ENCODE measurements at regions not wholly inside any gene's neighbourhood (a gene's known extent, or its start where the extent isn't known, plus 50 kb on each side); places are given as distances from the start of the nearest gene placed in this dataset.
A peak's percentile ranks its signal among the peaks of the same experiment; 100 is the strongest.

DNA sequence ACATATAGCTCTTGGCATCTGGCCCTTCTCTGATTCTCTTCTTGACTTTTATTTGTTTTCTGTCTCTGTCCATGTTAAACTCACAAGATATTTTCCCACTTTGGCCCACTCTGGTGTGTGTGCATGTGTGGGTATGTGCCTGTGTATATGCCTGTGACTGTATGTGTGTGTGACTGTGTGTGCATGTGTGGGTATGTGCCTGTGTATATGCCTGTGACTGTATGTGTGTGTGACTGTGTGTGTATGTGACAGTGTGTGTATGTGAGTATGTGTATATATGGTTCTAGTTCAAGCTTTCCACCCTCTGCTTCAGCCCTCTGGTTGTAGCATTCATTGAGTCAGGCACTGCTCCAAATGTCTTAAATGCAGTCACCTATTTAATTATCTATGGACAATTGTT lies 88.6 kb upstream of the GGTLC1 start:
- Histone ChIP-seq H3K27me3 (replicated peaks; ENCODE audit: control insufficient read depth, insufficient read depth, low read length, poor library complexity, severe bottlenecking) (no peaks in the 10 kb centered on the region), H3K9me3 (ENCODE audit: control insufficient read depth, low read length) (no peaks in the 10 kb centered on the region), H3K36me3 (ENCODE audit: control insufficient read depth, insufficient read depth, low read length) (no peaks in the 10 kb centered on the region), H3K4me3 (ENCODE audit: insufficient read depth, low read depth, low read length, poor library complexity, severe bottlenecking) (no peak overlapping the region), H3K27ac (ENCODE audit: insufficient read depth, low read length, poor library complexity, severe bottlenecking) (no peak overlapping the region), H3K4me1 (ENCODE audit: control insufficient read depth, insufficient read depth, low read length, poor library complexity, severe bottlenecking) (no peaks in the 10 kb centered on the region)
- DNase-seq, result no peak

DNA sequence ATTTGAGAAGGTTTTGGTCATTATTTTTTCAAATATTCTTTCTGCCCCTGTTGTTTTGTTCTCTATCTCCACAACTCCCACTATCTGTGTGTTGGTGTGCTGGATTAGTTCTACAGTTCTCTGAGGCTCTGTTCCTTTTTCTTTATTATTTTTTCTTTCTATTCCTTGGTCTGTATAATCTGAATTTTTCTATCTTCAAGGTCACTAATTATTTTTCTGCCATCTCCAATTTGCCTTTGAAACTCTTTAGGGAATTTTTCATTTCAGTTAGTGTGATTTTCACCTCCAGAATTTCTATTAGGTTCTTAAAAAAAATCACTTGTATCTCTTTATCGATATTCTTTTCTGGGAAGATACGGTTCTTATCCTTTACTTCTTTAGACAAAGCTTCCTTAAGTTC lies 82.1 kb upstream of the GGTLC1 start:
- Histone ChIP-seq H3K27me3 (replicated peaks; ENCODE audit: control insufficient read depth, insufficient read depth, low read length, poor library complexity, severe bottlenecking) (no peaks in the 10 kb centered on the region), H3K4me1 (ENCODE audit: control insufficient read depth, insufficient read depth, low read length, poor library complexity, severe bottlenecking) (no peaks in the 10 kb centered on the region), H3K4me3 (ENCODE audit: insufficient read depth, low read depth, low read length, poor library complexity, severe bottlenecking) (no peak overlapping the region), H3K27ac (ENCODE audit: insufficient read depth, low read length, poor library complexity, severe bottlenecking) (no peak overlapping the region), H3K36me3 (ENCODE audit: control insufficient read depth, insufficient read depth, low read length) (no peaks in the 10 kb centered on the region), H3K9me3 (ENCODE audit: control insufficient read depth, low read length) (no peaks in the 10 kb centered on the region)
- DNase-seq, result no peak

- no peaks in the 10 kb centered on the region for H3K4me1 ChIP-seq (ENCODE audit: control insufficient read depth, insufficient read depth, low read length, poor library complexity, severe bottlenecking)
- no peaks in the 10 kb centered on the region for H3K36me3 ChIP-seq (ENCODE audit: control insufficient read depth, insufficient read depth, low read length)
- peak overlapping the region; percentile 7 for H3K4me3 ChIP-seq (ENCODE audit: insufficient read depth, low read depth, low read length, poor library complexity, severe bottlenecking)
- H3K9me3 ChIP-seq (ENCODE audit: control insufficient read depth, low read length), result no peaks in the 10 kb centered on the region
- no peak for DNase-seq
- H3K27me3 ChIP-seq (replicated peaks; ENCODE audit: control insufficient read depth, insufficient read depth, low read length, poor library complexity, severe bottlenecking), result no peaks in the 10 kb centered on the region
- H3K27ac ChIP-seq (ENCODE audit: insufficient read depth, low read length, poor library complexity, severe bottlenecking), result no peak overlapping the region
Measured at GRCh38 chr20:24066076-24066700, 77.6 kb upstream of the GGTLC1 start.

DNA sequence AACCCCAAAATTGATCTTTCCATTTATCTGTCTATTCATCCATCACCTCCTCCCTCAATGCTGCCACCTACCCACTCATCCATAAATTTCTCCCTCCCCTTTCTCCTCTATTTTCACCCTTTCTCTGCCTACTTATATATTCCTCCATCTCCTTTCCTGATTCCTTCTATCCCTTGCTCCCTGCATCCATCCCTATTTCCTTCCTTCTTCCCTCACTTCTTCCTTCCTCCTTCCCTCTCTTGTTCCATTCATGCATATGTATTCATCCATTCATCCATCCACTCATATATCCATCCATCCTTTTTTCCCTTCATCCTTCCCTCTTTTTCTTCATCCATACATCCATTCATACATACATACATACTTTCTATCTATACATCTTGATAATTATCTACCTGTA lies 76.3 kb upstream of the GGTLC1 start:
- DNase-seq, result no peak
- Histone ChIP-seq H3K9me3 (ENCODE audit: control insufficient read depth, low read length) (no peaks in the 10 kb centered on the region), H3K4me3 (ENCODE audit: insufficient read depth, low read depth, low read length, poor library complexity, severe bottlenecking) (no peak overlapping the region), H3K27me3 (replicated peaks; ENCODE audit: control insufficient read depth, insufficient read depth, low read length, poor library complexity, severe bottlenecking) (no peaks in the 10 kb centered on the region), H3K27ac (ENCODE audit: insufficient read depth, low read length, poor library complexity, severe bottlenecking) (no peak overlapping the region), H3K36me3 (ENCODE audit: control insufficient read depth, insufficient read depth, low read length) (no peaks in the 10 kb centered on the region), H3K4me1 (ENCODE audit: control insufficient read depth, insufficient read depth, low read length, poor library complexity, severe bottlenecking) (no peaks in the 10 kb centered on the region)

GRCh38 chr20:24064092-24064491 lies 75.5 kb upstream of the GGTLC1 start:
- no peak overlapping the region for H3K27ac ChIP-seq (ENCODE audit: insufficient read depth, low read length, poor library complexity, severe bottlenecking)
- H3K9me3 ChIP-seq (ENCODE audit: control insufficient read depth, low read length), result no peaks in the 10 kb centered on the region
- H3K27me3 ChIP-seq (replicated peaks; ENCODE audit: control insufficient read depth, insufficient read depth, low read length, poor library complexity, severe bottlenecking), result no peaks in the 10 kb centered on the region
- H3K36me3 ChIP-seq (ENCODE audit: control insufficient read depth, insufficient read depth, low read length), result no peaks in the 10 kb centered on the region
- no peak overlapping the region for H3K4me3 ChIP-seq (ENCODE audit: insufficient read depth, low read depth, low read length, poor library complexity, severe bottlenecking)
- H3K4me1 ChIP-seq (ENCODE audit: control insufficient read depth, insufficient read depth, low read length, poor library complexity, severe bottlenecking), result no peaks in the 10 kb centered on the region
- no peak for DNase-seq

- no peak overlapping the region for H3K4me3 ChIP-seq (ENCODE audit: insufficient read depth, low read depth, low read length, poor library complexity, severe bottlenecking)
- no peaks in the 10 kb centered on the region for H3K27me3 ChIP-seq (replicated peaks; ENCODE audit: control insufficient read depth, insufficient read depth, low read length, poor library complexity, severe bottlenecking)
- H3K36me3 ChIP-seq (ENCODE audit: control insufficient read depth, insufficient read depth, low read length), result no peaks in the 10 kb centered on the region
- no peaks in the 10 kb centered on the region for H3K4me1 ChIP-seq (ENCODE audit: control insufficient read depth, insufficient read depth, low read length, poor library complexity, severe bottlenecking)
- H3K9me3 ChIP-seq (ENCODE audit: control insufficient read depth, low read length), result no peaks in the 10 kb centered on the region
- no peak for DNase-seq
- H3K27ac ChIP-seq (ENCODE audit: insufficient read depth, low read length, poor library complexity, severe bottlenecking), result no peak overlapping the region
Measured at GRCh38 chr20:24063100-24063499, 74.5 kb upstream of the GGTLC1 start.

DNA sequence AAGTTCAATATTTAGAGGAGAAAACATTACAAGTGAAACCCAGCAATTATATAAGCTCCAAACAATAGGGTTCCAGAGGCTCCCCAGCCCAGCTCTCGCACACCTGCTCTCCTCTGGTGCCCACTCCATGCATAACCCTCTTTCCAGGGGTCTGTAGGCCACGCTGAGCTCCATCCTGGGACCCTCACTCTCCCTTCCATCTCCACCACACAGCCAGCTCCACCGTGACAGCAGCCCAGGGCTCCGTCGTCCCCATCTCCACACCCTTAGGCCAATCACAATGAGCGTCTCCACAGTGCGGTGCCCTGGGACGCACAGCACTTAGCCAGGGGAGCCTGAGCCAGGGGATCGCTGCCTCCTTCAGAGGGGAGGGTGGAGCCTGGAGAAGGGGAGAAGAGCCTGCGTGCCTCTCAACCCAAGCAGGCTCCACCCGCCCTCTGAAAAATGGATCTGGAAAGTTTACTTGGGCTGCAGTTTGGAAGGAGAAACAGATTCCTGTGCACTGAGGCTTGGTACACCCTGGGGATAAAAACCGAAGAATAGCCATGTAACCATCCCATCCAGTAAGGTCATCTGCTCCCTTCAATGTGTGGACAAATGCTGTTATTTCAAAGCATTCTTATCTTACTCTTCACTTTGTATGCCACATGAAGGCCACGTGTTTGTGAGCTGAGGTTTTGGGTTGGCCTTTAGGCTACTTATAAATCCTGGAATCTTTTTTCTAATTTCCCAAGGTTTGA lies 72.4 kb upstream of the GGTLC1 start:
- Histone ChIP-seq H3K9me3 (ENCODE audit: control insufficient read depth, low read length) (no peaks in the 10 kb centered on the region), H3K27me3 (replicated peaks; ENCODE audit: control insufficient read depth, insufficient read depth, low read length, poor library complexity, severe bottlenecking) (no peaks in the 10 kb centered on the region), H3K27ac (ENCODE audit: insufficient read depth, low read length, poor library complexity, severe bottlenecking) (no peak overlapping the region), H3K4me1 (ENCODE audit: control insufficient read depth, insufficient read depth, low read length, poor library complexity, severe bottlenecking) (no peaks in the 10 kb centered on the region), H3K4me3 (ENCODE audit: insufficient read depth, low read depth, low read length, poor library complexity, severe bottlenecking) (no peak overlapping the region), H3K36me3 (ENCODE audit: control insufficient read depth, insufficient read depth, low read length) (no peaks in the 10 kb centered on the region)
- DNase-seq, result no peak

- no peak overlapping the region for H3K4me3 ChIP-seq (ENCODE audit: insufficient read depth, low read depth, low read length, poor library complexity, severe bottlenecking)
- no peak for DNase-seq
Measured at GRCh38 chr20:24059174-24059573, 70.6 kb upstream of the GGTLC1 start.

DNA sequence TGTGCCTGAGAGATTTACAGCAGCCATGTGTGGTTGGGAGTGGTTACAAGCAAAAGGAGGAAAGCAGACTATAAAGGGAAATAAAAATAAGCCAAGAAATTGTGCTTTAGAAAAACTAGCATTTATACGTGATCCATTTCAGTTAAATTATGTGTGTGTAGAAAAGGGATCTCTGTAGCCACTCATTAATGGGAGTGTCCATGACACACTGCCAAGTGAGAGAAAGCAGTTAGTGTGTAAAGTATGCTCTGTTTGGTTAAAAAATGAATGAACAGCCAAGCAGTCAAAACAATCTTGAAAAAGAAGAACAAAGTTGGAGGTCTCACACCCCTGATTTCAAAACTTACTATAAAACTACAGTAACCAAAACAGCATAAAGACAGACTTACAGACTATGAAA lies 67.9 kb upstream of the GGTLC1 start:
- no peak for DNase-seq
- H3K9me3 ChIP-seq (ENCODE audit: control insufficient read depth, low read length), result no peaks in the 10 kb centered on the region
- H3K27ac ChIP-seq (ENCODE audit: insufficient read depth, low read length, poor library complexity, severe bottlenecking), result no peak overlapping the region
- no peaks in the 10 kb centered on the region for H3K36me3 ChIP-seq (ENCODE audit: control insufficient read depth, insufficient read depth, low read length)
- no peaks in the 10 kb centered on the region for H3K27me3 ChIP-seq (replicated peaks; ENCODE audit: control insufficient read depth, insufficient read depth, low read length, poor library complexity, severe bottlenecking)
- H3K4me3 ChIP-seq (ENCODE audit: insufficient read depth, low read depth, low read length, poor library complexity, severe bottlenecking), result no peak overlapping the region
- no peaks in the 10 kb centered on the region for H3K4me1 ChIP-seq (ENCODE audit: control insufficient read depth, insufficient read depth, low read length, poor library complexity, severe bottlenecking)

More at GRCh38 chr20:24059174-24059573, 70.6 kb upstream of the GGTLC1 start:
- H3K27me3 ChIP-seq (replicated peaks; ENCODE audit: control insufficient read depth, insufficient read depth, low read length, poor library complexity, severe bottlenecking), result no peaks in the 10 kb centered on the region
- H3K4me1 ChIP-seq (ENCODE audit: control insufficient read depth, insufficient read depth, low read length, poor library complexity, severe bottlenecking), result no peaks in the 10 kb centered on the region
- H3K27ac ChIP-seq (ENCODE audit: insufficient read depth, low read length, poor library complexity, severe bottlenecking), result no peak overlapping the region
- no peaks in the 10 kb centered on the region for H3K36me3 ChIP-seq (ENCODE audit: control insufficient read depth, insufficient read depth, low read length)
- H3K9me3 ChIP-seq (ENCODE audit: control insufficient read depth, low read length), result no peaks in the 10 kb centered on the region

DNA sequence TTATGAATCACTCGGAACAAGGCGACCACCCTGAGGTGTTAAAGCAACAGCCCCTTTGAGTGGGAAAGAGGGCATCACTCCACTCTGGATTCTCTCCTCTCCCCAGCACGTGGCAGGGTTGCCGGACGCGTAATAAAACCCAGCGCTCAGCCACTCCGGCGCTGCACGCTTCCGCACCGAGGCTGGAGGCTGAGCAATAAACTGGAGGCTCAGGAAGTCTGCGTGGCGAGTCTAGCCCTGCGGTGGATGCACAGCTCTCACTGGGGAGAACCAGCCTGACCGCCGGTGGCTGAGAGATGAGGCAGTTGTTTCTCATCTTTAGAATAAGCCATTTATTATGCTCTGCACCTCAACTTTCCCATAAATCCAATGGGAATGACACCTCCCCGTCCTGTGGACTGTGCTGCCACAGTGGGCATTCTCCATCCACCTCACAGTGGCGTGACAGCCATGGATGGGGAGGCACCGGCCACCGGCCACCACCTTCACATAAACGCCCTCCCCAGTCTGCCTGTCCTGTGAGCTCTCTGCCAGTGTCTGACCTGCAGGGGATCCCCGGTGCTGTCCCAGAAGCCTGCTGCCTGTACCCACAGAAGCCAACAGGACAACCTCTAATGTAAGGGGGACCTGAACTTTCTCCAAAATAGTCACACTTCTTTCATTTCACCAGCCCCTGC lies 64.2 kb upstream of the GGTLC1 start:
- no peaks in the 10 kb centered on the region for H3K27me3 ChIP-seq (replicated peaks; ENCODE audit: control insufficient read depth, insufficient read depth, low read length, poor library complexity, severe bottlenecking)
- no peak overlapping the region for H3K27ac ChIP-seq (ENCODE audit: insufficient read depth, low read length, poor library complexity, severe bottlenecking)
- no peaks in the 10 kb centered on the region for H3K9me3 ChIP-seq (ENCODE audit: control insufficient read depth, low read length)
- H3K4me3 ChIP-seq (ENCODE audit: insufficient read depth, low read depth, low read length, poor library complexity, severe bottlenecking), result no peak overlapping the region
- H3K4me1 ChIP-seq (ENCODE audit: control insufficient read depth, insufficient read depth, low read length, poor library complexity, severe bottlenecking), result peaks cover 3% of the 10 kb centered on the region
- no peak for DNase-seq
- H3K36me3 ChIP-seq (ENCODE audit: control insufficient read depth, insufficient read depth, low read length), result no peaks in the 10 kb centered on the region
